A549 (cell line): ENCODE measurements at regions not wholly inside any gene's neighbourhood (a gene's known extent, or its start where the extent isn't known, plus 50 kb on each side); places are given as distances from the start of the nearest gene placed in this dataset.

Source experiments
- ATAC-seq, 2 experiments: fragments of 200-7000 bp in 1 of 2; fragments of >200 bp in 1 of 2; cut with Nextera tagmentation in 1 of 2; cut with Tn5 transposase in 1 of 2; 3 replicates each; pipeline versions ENCODE4 v1.8.0 to v1.9.1; 2018 to 2020; ENCODE audit warnings: mild to moderate bottlenecking in 1 of 2, moderate library complexity in 1 of 2
- CTCF ChIA-PET: fragments of 300-600 bp; sonication (Branson Sonifier 250); formaldehyde crosslinking; extraction: SDS; loops from one replicate; lab custom pipeline; 2021; ENCODE audit warnings: antibody characterized with exemption, inconsistent platforms; lab: Yijun Ruan, JAX
- POLR2A ChIA-PET: fragments of 350-600 bp; formaldehyde crosslinking; extraction: SDS; loops from one replicate; lab custom pipeline; 2021; ENCODE audit warnings: antibody characterized with exemption, inconsistent platforms; lab: Yijun Ruan, JAX
- DNase-seq, 2 experiments: peaks; one replicate each; pipeline versions ENCODE4 v3.0.0 to v3.0.0-alpha.2; 2011 to 2016; ENCODE audit warnings: low read depth in 1 of 2, low spot score in 1 of 2
- FAIRE-seq: peaks from 2 replicates; lab custom pipeline; 2011; peaks lifted over from hg19 to GRCh38; lab: Jason Lieb, UNC
- H3K27ac ChIP-seq, 2 experiments: fragments of >200 bp; sonication (Bioruptor Twin); formaldehyde crosslinking; 3 replicates each; pipeline ENCODE4 v1.5.1; 2016 to 2017
- H3K4me1 ChIP-seq: fragments of >200 bp; sonication (Bioruptor Twin); formaldehyde crosslinking; 3 replicates; pipeline ENCODE4 v1.6.1; 2016
- H3K4me2 ChIP-seq: fragments of >200 bp; sonication (Bioruptor Twin); formaldehyde crosslinking; 3 replicates; pipeline ENCODE4 v1.6.1; 2016
- H3K4me3 ChIP-seq: fragments of >200 bp; sonication (Bioruptor Twin); formaldehyde crosslinking; 3 replicates; pipeline ENCODE4 v1.5.1; 2016
- H3K9me3 ChIP-seq: fragments of >200 bp; sonication (Bioruptor Twin); formaldehyde crosslinking; 3 replicates; pipeline ENCODE4 v1.6.1; 2016
- BHLHE40 ChIP-seq: IDR thresholded peaks from 2 replicates; pipeline ENCODE4 v1.6.1; 2012; ENCODE audit warnings: low read depth, low read length, inconsistent platforms
- CBX8 ChIP-seq: fragments of 200-600 bp; sonication (generic); IDR thresholded peaks from 2 replicates; pipeline ENCODE4 v1.6.1; 2016
- CHD2 ChIP-seq: fragments of 150-350 bp; IDR thresholded peaks from 2 replicates; pipeline ENCODE4 v1.6.1; 2014; ENCODE audit warnings: low read length; ENCODE audit not compliant: partially characterized antibody
- CHD4 ChIP-seq: fragments of 200-600 bp; sonication (generic); IDR thresholded peaks from 2 replicates; pipeline ENCODE4 v1.6.1; 2016; ENCODE audit warnings: antibody characterized with exemption, mild to moderate bottlenecking, borderline replicate concordance
- EHF ChIP-seq: fragments of 250-450 bp; sonication (Bioruptor Pico); IDR thresholded peaks from 2 replicates; pipeline ENCODE4 v1.5.0; 2020; ENCODE audit warnings: mild to moderate bottlenecking
- ELK1 ChIP-seq: fragments of 150-350 bp; IDR thresholded peaks from 2 replicates; pipeline ENCODE4 v1.6.1; 2014; ENCODE audit warnings: low read depth, mild to moderate bottlenecking, low read length
- EP300 ChIP-seq, 2 experiments: fragments of >200 bp; sonication (Bioruptor Twin); formaldehyde crosslinking; IDR thresholded peaks; 2 replicates in 1 of 2; 3 replicates in 1 of 2; pipeline ENCODE4 v1.6.1; 2016 to 2017
- ESRRA ChIP-seq: fragments of 150-350 bp; IDR thresholded peaks from 2 replicates; pipeline ENCODE4 v1.6.1; 2014; ENCODE audit warnings: mild to moderate bottlenecking, low read length, borderline replicate concordance
- FOSL2 ChIP-seq, 2 experiments: fragments of 450-650 bp in 1 of 2; fragments of >200 bp in 1 of 2; sonication (Bioruptor Twin) in 1 of 2; formaldehyde crosslinking; IDR thresholded peaks; 2 replicates each; pipeline versions ENCODE4 v1.5.0 to v1.6.1; 2016 to 2020; ENCODE audit warnings: mild to moderate bottlenecking in 1 of 2, moderate library complexity in 1 of 2
- FOXS1 ChIP-seq: fragments of 250-450 bp; sonication (Bioruptor Pico); IDR thresholded peaks from 2 replicates; pipeline ENCODE4 v1.5.0; 2020; ENCODE audit warnings: mild to moderate bottlenecking, moderate library complexity
- GATA3 ChIP-seq: IDR thresholded peaks from 2 replicates; pipeline ENCODE4 v1.6.1; 2012; ENCODE audit warnings: borderline replicate concordance
- HDAC2 ChIP-seq: fragments of 200-600 bp; sonication (generic); IDR thresholded peaks from 2 replicates; pipeline ENCODE4 v1.6.1; 2016
- HEYL ChIP-seq: fragments of 250-450 bp; sonication (Bioruptor Pico); IDR thresholded peaks from 2 replicates; pipeline ENCODE4 v1.8.0; 2021; ENCODE audit warnings: mild to moderate bottlenecking, moderate library complexity
- HOXB5 ChIP-seq: fragments of 250-450 bp; sonication (Bioruptor Pico); IDR thresholded peaks from 2 replicates; pipeline ENCODE4 v1.5.0; 2020; ENCODE audit warnings: mild to moderate bottlenecking, moderate library complexity
- JUN ChIP-seq, 2 experiments: fragments of >200 bp; sonication (Bioruptor Twin); formaldehyde crosslinking; IDR thresholded peaks; 2 replicates in 1 of 2; 3 replicates in 1 of 2; pipeline ENCODE4 v1.6.1; 2016 to 2017
- JUNB ChIP-seq: fragments of >200 bp; sonication (Bioruptor Twin); formaldehyde crosslinking; IDR thresholded peaks from 2 replicates; pipeline ENCODE4 v1.6.1; 2016
- KDM5A ChIP-seq: fragments of 200-600 bp; sonication (generic); IDR thresholded peaks from 2 replicates; pipeline ENCODE4 v1.6.1; 2016; ENCODE audit warnings: antibody characterized with exemption, mild to moderate bottlenecking
- MAZ ChIP-seq: fragments of 150-350 bp; IDR thresholded peaks from 2 replicates; pipeline ENCODE4 v1.6.1; 2014; ENCODE audit warnings: antibody characterized with exemption, low read depth, low read length, borderline replicate concordance
- MYC ChIP-seq: IDR thresholded peaks from 2 replicates; pipeline ENCODE4 v1.6.1; 2012; ENCODE audit warnings: mild to moderate bottlenecking, inconsistent platforms, low read length, improper control_type of control experiment, borderline replicate concordance
- NPAS2 ChIP-seq: fragments of 250-450 bp; sonication (Bioruptor Pico); IDR thresholded peaks from 2 replicates; pipeline ENCODE4 v1.8.0; 2022; ENCODE audit warnings: mild to moderate bottlenecking, moderate library complexity, borderline replicate concordance
- PBX3 ChIP-seq: IDR thresholded peaks from 2 replicates; pipeline ENCODE4 v1.6.1; 2012
- POLR2A ChIP-seq: IDR thresholded peaks from 2 replicates; pipeline ENCODE4 v1.6.1; 2012; ENCODE audit warnings: mild to moderate bottlenecking, low read length
- POLR2AphosphoS2 ChIP-seq: conservative IDR thresholded peaks from 2 replicates; pipeline ENCODE4 v1.6.1; 2012; ENCODE audit warnings: low read length, improper control_type of control experiment, inconsistent platforms
- RCOR1 ChIP-seq: fragments of 150-350 bp; IDR thresholded peaks from 2 replicates; pipeline ENCODE4 v1.6.1; 2014; ENCODE audit warnings: antibody characterized with exemption, low read length, low read depth
- SMC3 ChIP-seq: fragments of >200 bp; sonication (Bioruptor Twin); formaldehyde crosslinking; IDR thresholded peaks from 3 replicates; pipeline ENCODE4 v1.6.1; 2018; ENCODE audit warnings: inconsistent platforms
- TFCP2L1 ChIP-seq: fragments of 250-450 bp; sonication (Bioruptor Pico); IDR thresholded peaks from 2 replicates; pipeline ENCODE4 v1.5.0; 2021; ENCODE audit warnings: mild to moderate bottlenecking
- TP53 ChIP-seq: fragments of 250-450 bp; sonication (Bioruptor Pico); IDR thresholded peaks from 2 replicates; pipeline ENCODE4 v1.5.0; 2021; ENCODE audit warnings: mild to moderate bottlenecking, moderate library complexity
- USF2 ChIP-seq: fragments of 450-650 bp; IDR thresholded peaks from 2 replicates; pipeline ENCODE4 v1.6.1; 2014; ENCODE audit warnings: antibody characterized with exemption
- ZC3H11A ChIP-seq: fragments of 450-650 bp; IDR thresholded peaks from 2 replicates; pipeline ENCODE4 v1.6.1; 2014; ENCODE audit warnings: antibody characterized with exemption, mild to moderate bottlenecking
- WGBS: methylation state at CpG from one replicate; pipeline ENCODE4 v1.1.6; 2017; ENCODE audit errors: missing lambda C conversion rate; 5-methylcytosine and 5-hydroxymethylcytosine counted together

GRCh38 chr21:14691914-14692313 lies 145.8 kb upstream of the SAMSN1 start:
- no peak for FAIRE-seq
- H3K4me1 ChIP-seq: no peaks in the 10 kb centered on the region
- 27% methylated on average over 5 of the region's 5 CpGs for WGBS
- TF ChIP-seq NPAS2 (no peak), BHLHE40 (no peak), POLR2A (no peak), ELK1 (no peak), GATA3 (no peak), RCOR1 (no peak), TFCP2L1 (CRISPR knock-in tag) (no peak), MYC (no peak), JUN (IDR thresholded peaks at IDR 0.05) (no peak), HDAC2 (no peak), HOXB5 (no peak), EP300 (IDR thresholded peaks at IDR 0.05) (no peak), TP53 (CRISPR knock-in tag) (no peak), MAZ (no peak), CBX8 (no peak), USF2 (no peak), HEYL (no peak), ESRRA (no peak), EHF (CRISPR knock-in tag) (no peak)
- no peak for ATAC-seq
- no peaks in the 10 kb centered on the region for H3K9me3 ChIP-seq
- no peak overlapping the region for H3K27ac ChIP-seq
- H3K4me3 ChIP-seq: no peak overlapping the region
- ChIA-PET POLR2A (no interaction called here), CTCF (no interaction called here)
- DNase-seq: no peak
- H3K4me2 ChIP-seq: no peak overlapping the region

GRCh38 chr21:14690886-14691285 lies 144.8 kb upstream of the SAMSN1 start:
- no peak for ATAC-seq
- Histone ChIP-seq H3K4me2 (no peak overlapping the region), H3K4me3 (no peak overlapping the region), H3K4me1 (no peaks in the 10 kb centered on the region), H3K27ac (no peak overlapping the region), H3K9me3 (no peaks in the 10 kb centered on the region)
- ChIA-PET CTCF (no interaction called here), POLR2A (no interaction called here)
- DNase-seq: no peak
- 9% methylated on average over 2 of the region's 2 CpGs for WGBS
- no peak for TF ChIP-seq POLR2AphosphoS2
- TF ChIP-seq EP300 (IDR thresholded peaks at IDR 0.05): no peak
- no peak for TF ChIP-seq CHD2
- no peak for TF ChIP-seq PBX3
- TF ChIP-seq CHD4: no peak
- no peak for FAIRE-seq

- no peak for DNase-seq
- no peak for FAIRE-seq
- Histone ChIP-seq H3K9me3 (no peaks in the 10 kb centered on the region), H3K4me1 (no peaks in the 10 kb centered on the region), H3K4me3 (no peak overlapping the region), H3K4me2 (no peak overlapping the region), H3K27ac (no peak overlapping the region)
- ChIA-PET CTCF (no interaction called here), POLR2A (no interaction called here)
- WGBS: 75% methylated on average over 3 of the region's 3 CpGs
- TF ChIP-seq JUNB: no peak
- no peak for TF ChIP-seq HEYL
- no peak for TF ChIP-seq ZC3H11A
- TF ChIP-seq FOXS1 (CRISPR knock-in tag): no peak
- no peak for TF ChIP-seq FOSL2 (IDR thresholded peaks at IDR 0.05)
- no peak for TF ChIP-seq FOSL2 (CRISPR knock-in tag; IDR thresholded peaks at IDR 0.05)
- no peak for TF ChIP-seq EP300 (IDR thresholded peaks at IDR 0.05)
- no peak for TF ChIP-seq SMC3
- TF ChIP-seq KDM5A: no peak
- ATAC-seq: no peak
Measured at GRCh38 chr21:14688936-14689335, 142.8 kb upstream of the SAMSN1 start.
